ENCODE measurements at regions not wholly inside any gene's neighbourhood (a gene's known extent, or its start where the extent isn't known, plus 50 kb on each side); places are given as distances from the start of the nearest gene placed in this dataset.
A peak's percentile ranks its signal among the peaks of the same experiment; 100 is the strongest.
"Not testable (repeated sequence)": the region's sequence is repeated elsewhere in the genome, so short reads cannot be mapped to it uniquely, and the experiment has no call there.

DNA sequence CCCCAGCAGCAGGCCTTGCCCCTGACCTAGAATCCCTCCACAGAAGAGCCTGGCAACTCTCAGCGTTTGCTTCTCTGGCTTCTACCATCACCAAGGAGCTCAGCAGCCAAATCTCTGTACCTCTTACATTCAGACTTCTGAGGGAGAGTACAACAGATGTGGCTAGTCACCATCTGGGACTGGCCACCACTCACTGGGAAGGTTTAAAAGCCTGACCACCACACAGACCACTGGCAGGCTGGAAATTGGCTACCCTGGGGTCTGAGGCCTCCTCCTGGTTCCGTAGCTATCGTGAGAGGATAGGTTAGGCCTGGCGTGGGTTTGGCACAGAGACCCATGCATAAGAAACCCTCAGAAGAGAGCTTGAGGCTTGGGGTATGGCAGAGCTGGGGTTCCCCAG lies 478.5 kb upstream of the CADM1 start:
- DNase-seq = no peak

DNA sequence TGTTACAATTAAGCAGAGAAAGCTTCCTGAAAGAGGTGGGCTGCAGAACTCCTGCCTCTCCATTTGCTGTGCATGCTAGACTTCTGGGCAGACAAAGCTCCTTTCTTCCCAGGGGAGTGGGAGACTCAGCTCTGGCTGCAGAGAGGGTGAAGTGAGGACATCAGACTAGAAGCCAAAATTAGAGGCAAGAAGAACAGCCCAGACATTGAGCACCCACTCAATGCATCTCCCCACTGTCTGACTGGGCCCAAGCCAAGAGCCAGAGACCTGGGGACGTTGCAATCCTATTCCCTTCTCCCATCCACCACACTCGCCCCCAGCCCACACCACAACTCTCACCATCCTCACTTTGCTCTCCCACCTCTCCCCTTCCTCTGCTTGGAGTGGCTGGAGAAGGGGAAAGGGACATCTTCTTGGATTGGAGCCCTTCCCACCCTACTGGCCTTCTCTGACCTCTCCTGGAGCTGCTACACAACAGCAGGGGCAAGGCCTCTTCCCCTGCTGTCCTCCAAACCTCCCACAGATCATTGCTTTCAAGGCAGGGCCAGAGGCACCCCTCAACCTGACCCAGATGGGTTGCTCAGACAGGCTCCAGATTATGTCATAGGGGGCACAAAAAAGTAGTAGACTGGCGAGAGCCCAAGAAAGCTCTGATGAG lies 477.7 kb upstream of the CADM1 start:
- DNase-seq = no peak

GRCh38 chr11:115981104-115981481 lies 476.9 kb upstream of the CADM1 start:
- no peak for DNase-seq

- DNase-seq = no peak
Observed at GRCh38 chr11:115980337-115981103, 476.3 kb upstream of the CADM1 start.

DNA sequence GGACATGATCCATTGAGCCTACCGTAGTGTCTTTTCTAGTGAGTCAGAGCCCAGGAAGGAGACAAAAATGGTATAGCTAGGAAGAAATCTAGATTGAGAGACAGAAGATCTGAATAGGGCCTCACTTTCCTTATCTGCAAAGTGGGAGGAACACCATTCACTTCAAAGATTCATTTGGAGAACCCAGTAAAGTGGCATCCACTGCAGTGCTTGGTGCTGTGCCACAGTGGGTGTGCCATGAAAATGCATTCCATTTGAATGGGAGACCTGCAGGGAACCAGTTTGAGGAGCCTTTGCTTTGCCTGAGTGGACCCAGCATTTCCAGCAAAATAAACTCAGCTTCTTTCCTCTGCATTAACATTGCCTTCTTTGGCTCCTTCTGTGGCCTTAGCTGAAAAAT lies 470.5 kb upstream of the CADM1 start:
- no peak for DNase-seq

GRCh38 chr11:115967203-115967602 lies 463.0 kb upstream of the CADM1 start:
- not testable (repeated sequence) for DNase-seq

DNA sequence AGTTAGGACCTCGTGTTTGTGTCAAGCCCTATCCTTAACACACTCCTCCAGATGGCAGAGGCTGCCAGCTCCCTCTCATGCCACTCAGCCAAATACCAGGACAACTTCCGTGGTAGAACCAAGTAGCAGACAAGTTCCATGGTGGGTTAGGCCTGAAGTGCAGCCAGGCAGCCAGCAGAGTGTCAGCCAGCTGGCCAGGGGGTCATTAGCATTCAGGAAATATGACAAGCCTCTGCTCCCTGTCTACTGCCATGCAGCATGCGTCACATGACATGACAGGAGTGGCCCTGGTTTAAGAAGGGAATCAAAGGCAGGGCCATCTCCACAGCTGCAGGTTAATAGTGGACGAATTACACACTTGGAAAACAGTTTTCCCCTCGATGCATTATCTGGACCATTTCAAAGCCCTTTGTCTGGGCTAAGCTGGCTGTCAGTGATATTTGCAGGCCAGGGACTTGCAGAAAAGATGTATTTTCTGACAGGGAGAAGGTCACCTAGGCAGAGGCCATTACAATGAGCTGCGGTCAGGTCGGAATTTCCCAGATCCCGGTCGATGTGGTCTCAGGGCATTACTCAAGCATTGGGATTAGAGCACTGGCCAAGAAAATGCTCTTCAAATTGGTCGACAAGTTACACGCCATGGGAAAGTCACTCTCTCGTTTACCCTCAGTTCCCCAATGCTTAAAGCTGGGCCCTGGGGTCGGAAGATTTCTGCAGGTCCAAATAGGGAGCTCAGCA lies 461.7 kb upstream of the CADM1 start:
- no peak for DNase-seq

- no peak for DNase-seq
Observed at GRCh38 chr11:115964091-115964490, 459.9 kb upstream of the CADM1 start.

- DNase-seq = no peak
Observed at GRCh38 chr11:115963156-115963555, 458.9 kb upstream of the CADM1 start.

GRCh38 chr11:115961159-115962003 lies 457.2 kb upstream of the CADM1 start:
- DNase-seq = no peak

- no peak for DNase-seq
Observed at GRCh38 chr11:115959081-115959486, 454.9 kb upstream of the CADM1 start.

DNA sequence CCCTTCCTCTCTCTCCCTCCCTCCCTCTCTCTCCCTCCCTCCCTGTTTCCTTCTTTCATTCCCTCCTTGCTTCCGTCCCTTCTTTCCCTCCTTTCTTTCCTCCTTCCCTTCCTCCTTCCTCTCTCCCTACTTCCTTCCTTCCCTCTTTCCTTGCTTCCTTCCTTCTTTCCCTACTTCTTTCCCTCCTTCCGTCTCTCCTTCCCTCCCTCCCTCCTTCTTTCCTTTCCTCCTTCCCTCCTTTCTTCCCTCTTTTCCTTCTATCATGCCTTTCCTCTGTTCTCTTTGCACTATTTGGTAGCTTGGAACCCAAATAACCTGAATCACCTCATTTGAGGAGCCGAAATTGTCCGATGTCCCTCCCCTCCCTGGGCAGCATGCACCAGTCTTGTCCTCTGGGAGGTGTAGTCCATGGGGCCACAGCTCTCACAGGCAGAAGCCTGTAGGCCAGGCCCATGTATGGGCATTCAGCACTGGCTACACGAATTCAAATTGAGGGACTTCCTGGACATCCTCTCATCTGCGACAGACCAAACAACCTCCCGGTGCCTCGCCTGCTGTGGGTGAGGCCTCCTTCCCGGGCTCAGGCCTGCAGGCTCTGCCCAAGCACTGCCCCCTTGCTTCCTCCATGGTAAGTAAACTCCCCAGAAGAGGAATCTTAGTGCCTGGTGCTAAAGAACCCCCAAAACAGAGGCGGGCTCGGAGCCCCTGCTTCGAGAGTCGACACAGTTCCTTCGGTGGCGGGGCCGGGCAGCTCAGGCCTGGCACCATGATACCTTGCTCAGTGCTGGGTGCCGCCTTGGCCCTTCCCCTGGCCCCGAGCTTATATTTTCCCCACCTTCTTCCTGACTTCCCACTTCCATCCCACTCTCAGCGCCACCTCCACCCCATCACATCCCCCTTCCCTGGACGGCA lies 454.1 kb upstream of the CADM1 start:
- DNase-seq = no peak

DNA sequence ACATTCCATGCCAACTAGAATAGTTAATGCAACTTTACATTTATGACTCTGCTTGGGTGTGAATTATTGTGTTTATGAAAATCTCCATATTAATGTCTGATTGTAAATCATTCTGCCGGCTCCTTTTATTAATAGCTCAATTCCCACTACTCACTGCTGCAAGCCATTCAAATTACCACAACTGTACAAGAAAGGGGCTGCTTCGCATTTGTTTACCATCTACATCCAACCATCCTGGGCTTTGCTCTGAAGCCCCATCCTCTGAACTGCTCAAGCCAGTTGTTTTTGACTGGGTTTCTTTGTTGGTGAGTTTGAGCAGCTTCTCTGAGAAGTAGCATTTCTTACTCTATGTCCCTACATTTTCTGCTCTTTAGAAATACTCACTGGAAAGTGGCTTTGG lies 451.6 kb upstream of the CADM1 start:
- no peak for DNase-seq

DNA sequence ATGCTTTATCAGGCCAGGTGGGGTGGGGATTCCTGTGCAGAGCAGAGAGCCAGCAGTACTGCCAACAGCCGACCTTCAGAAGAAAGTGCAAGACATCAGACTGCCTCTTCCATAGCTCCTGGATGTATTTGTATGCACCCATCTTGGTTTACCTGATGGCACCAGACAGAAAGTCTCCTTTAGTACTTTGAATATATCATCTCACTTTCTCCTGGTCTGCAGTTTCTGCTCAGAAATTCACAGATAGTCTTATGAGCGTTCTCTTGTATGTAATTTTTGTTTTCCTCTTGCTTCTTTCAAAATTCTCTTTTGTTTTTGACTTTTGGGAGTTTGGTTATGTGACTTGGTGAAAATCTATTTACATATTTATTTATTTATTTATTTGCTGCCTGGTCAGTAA lies 446.4 kb upstream of the CADM1 start:
- no peak for DNase-seq

DNA sequence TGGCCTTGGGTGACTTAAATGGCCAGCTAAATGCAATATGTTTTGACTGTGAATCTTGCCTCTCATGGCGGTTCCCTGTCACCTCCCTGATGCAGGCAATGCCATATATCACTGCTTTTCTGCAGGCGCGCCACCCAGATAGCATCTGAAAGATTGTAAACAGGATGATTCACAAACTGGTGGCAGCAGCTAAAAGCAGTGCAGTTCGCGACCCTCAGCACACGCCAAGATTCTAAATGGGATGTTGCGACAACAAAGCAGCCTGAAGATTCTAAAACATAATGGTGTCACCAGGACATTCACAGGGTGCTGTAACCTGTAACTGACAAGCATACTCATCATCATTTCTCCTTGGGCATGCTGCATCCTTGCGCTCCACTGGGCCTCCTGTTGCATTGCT lies 440.4 kb upstream of the CADM1 start:
- DNase-seq = no peak

- no peak for DNase-seq
Observed at GRCh38 chr11:115942011-115942410, 437.8 kb upstream of the CADM1 start.

DNA sequence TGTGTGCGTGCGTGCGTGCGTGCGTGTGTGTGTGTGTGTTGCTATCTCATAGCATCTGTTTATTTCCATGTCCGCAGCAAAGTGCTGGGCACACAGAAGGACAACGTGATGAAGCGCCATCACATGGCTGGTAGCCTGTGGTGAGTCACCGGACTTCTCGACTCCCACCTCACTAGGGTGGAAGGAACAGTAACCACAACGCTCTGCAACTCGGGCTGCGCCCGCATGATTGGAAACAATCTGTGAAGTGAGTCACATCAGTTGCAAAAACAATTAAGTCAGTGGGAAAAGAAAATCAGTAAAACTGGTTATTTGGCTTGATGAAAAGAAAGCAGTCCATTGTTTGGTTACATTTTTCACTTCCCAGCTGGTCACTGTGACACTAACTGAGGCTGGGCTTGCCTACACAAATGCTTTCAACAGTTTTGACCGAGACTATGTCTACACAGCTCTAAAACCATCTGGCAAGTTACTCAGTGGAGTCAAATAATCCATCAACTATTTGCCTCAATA lies 437.3 kb upstream of the CADM1 start:
- peak; percentile 16 for DNase-seq

DNA sequence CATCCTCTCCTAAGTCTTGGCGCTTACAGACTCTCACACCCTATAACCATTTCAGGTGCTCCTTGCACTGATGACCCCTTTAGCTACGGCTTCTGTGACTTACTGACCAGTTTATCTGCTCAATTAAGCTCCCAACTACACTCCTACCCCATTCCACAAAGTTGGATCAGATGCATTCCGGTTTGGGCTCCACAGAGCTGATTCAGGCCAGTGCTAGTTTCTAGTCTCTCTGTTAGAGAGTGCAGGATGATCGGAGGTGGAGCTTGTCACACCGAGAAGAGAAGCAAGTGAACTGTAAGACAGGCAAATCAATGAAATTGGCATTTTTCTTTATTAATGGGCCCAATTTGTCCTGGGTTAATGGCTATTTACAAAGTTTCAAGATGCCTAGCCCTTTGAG lies 436.8 kb upstream of the CADM1 start:
- no peak for DNase-seq

GRCh38 chr11:115939731-115940421 lies 435.7 kb upstream of the CADM1 start:
- DNase-seq = no peak

- DNase-seq = no peak
Observed at GRCh38 chr11:115939104-115939730, 435.0 kb upstream of the CADM1 start.

DNA sequence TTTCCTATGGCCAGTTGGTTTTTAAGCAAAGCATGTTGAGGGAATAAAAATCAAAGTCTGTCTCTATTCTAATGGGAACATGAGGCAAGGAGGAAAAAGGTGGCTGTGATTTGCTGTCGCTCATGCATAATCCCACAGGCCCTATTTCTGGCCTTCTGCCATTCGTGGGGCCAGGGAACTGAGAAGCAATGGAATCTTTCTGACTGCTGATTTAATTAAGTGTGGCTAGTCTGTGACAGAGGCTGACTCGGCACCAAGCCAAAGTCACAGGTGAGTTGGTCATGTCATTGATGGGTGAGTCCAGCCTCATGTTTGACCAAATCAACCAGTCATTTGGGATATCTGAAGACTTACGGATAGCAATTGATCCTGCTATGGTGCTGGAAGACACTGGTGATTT lies 429.3 kb upstream of the CADM1 start:
- DNase-seq = no peak
